MCF 10A (cell line): ENCODE measurements at regions not wholly inside any gene's neighbourhood (a gene's known extent, or its start where the extent isn't known, plus 50 kb on each side); places are given as distances from the start of the nearest gene placed in this dataset.
A peak's percentile ranks its signal among the peaks of the same experiment; 100 is the strongest.

ENCODE experiments used
- BruUV-seq: library from RNA; stranded (reverse); fragments of 400-500 nt; replicated peaks from 2 replicates; lab custom pipeline; 2021; lab: Mats Ljungman, UMichigan
- CTCF ChIA-PET: fragments of 300-600 bp; sonication (Branson Sonifier 250); formaldehyde crosslinking; extraction: SDS; loops from one replicate; lab custom pipeline; 2021; ENCODE audit warnings: antibody characterized with exemption, inconsistent platforms; lab: Yijun Ruan, JAX
- POLR2A ChIA-PET: fragments of 300-600, 350-650 bp; sonication (Branson Sonifier 250); formaldehyde crosslinking; extraction: SDS; loops from one replicate; lab custom pipeline; 2020; ENCODE audit warnings: antibody characterized with exemption, inconsistent platforms; lab: Yijun Ruan, JAX
- DNase-seq: peaks from one replicate; pipeline ENCODE4 v3.0.0-alpha.2; 2018; ENCODE audit not compliant: unreplicated experiment
- H3K27ac Mint-ChIP-seq: one replicate; pipeline ENCODE4 v1.8.0; 2022; ENCODE audit warnings: mild to moderate bottlenecking, low read depth, mixed read lengths; ENCODE audit not compliant: unreplicated experiment
- H3K27me3 Mint-ChIP-seq: one replicate; pipeline ENCODE4 v1.8.0; 2022; ENCODE audit warnings: mixed read lengths; ENCODE audit not compliant: insufficient read depth, unreplicated experiment
- H3K36me3 Mint-ChIP-seq: one replicate; pipeline ENCODE4 v1.8.0; 2022; ENCODE audit warnings: mild to moderate bottlenecking, moderate library complexity, mixed read lengths; ENCODE audit not compliant: insufficient read depth, unreplicated experiment
- H3K4me1 Mint-ChIP-seq: one replicate; pipeline ENCODE4 v1.8.0; 2022; ENCODE audit warnings: mixed read lengths; ENCODE audit not compliant: insufficient read depth, unreplicated experiment
- H3K4me3 Mint-ChIP-seq: one replicate; pipeline ENCODE4 v1.8.0; 2022; ENCODE audit warnings: mild to moderate bottlenecking, moderate library complexity, mixed read lengths; ENCODE audit not compliant: unreplicated experiment
- H3K9me3 Mint-ChIP-seq: one replicate; pipeline ENCODE4 v1.8.0; 2022; ENCODE audit warnings: mixed read lengths; ENCODE audit not compliant: unreplicated experiment
- intact Hi-C: fragments of 100-400 bp; cut with micrococcal nuclease; formaldehyde crosslinking; loops from 2 replicates; pipeline ENCODE4 v1.14.1; 2022
- TF ChIP-seq, protein P1 (sequence below): fragments of 200-600 bp; IDR thresholded peaks from one replicate; pipeline ENCODE4 v1.8.0; 2022; ENCODE audit warnings: antibody characterized with exemption, mild to moderate bottlenecking; ENCODE audit not compliant: unreplicated experiment

DNA sequence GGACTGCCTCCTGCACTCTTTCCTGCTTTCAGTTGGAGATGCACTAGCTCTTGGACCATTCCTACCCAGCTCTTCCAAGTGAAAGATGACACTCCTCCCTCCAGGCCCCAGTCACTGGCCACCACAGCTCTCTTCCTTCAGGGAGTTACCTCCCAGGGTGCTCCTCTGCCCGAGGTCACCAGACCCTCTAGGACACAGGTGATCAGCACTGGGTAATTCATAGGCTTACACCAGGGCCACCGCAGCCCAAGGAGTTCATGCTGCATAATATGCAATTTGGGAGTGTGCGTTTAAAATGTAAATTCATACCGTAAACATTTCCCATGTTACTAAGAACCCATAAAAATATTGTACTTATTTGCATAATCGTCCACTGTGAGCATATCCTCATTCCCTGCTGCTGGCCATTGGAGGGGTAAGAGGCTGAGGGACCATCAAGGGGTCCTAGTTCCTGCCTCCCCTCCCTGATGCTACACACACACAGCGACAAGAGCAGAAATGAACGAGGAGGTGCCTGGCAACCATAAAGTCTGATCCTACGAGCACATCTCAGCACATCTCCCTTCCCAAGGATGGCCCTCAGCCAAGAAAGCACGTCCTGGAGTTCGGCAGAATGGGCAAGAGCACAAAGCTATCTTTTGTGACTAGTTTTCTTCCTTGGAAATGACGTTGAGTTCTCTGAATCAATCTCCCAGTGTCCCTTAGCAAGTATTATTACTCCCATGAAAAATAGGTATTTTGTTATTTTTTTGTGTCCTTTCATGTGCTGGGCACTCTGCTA lies 222.9 kb upstream of the RAB4A start:
- POLR2A ChIA-PET = interaction anchor here (0.7 to 1.5 kb wide), 4 partner anchors 12 to 191 kb away, joined by 3 to 4 read pairs (median 4); no protein-coding TSS in a partner anchor
- DNase-seq = no peak
- Mint-ChIP-seq H3K27me3 (peaks cover 74% of the 10 kb centered on the region), H3K4me1 (no peaks in the 10 kb centered on the region), H3K36me3 (no peaks in the 10 kb centered on the region), H3K9me3 (peaks cover 17% of the 10 kb centered on the region), H3K27ac (no peak overlapping the region), H3K4me3 (no peak overlapping the region)
- TF ChIP-seq, protein P1, sequence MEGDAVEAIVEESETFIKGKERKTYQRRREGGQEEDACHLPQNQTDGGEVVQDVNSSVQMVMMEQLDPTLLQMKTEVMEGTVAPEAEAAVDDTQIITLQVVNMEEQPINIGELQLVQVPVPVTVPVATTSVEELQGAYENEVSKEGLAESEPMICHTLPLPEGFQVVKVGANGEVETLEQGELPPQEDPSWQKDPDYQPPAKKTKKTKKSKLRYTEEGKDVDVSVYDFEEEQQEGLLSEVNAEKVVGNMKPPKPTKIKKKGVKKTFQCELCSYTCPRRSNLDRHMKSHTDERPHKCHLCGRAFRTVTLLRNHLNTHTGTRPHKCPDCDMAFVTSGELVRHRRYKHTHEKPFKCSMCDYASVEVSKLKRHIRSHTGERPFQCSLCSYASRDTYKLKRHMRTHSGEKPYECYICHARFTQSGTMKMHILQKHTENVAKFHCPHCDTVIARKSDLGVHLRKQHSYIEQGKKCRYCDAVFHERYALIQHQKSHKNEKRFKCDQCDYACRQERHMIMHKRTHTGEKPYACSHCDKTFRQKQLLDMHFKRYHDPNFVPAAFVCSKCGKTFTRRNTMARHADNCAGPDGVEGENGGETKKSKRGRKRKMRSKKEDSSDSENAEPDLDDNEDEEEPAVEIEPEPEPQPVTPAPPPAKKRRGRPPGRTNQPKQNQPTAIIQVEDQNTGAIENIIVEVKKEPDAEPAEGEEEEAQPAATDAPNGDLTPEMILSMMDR = no peak
- no TSS peak for BruUV-seq
- intact Hi-C loops = no loop called here
- CTCF ChIA-PET = interaction anchor here (0.6 to 0.8 kb wide), 5 partner anchors 8 to 179 kb away, joined by 3 read pairs; no protein-coding TSS in a partner anchor

DNA sequence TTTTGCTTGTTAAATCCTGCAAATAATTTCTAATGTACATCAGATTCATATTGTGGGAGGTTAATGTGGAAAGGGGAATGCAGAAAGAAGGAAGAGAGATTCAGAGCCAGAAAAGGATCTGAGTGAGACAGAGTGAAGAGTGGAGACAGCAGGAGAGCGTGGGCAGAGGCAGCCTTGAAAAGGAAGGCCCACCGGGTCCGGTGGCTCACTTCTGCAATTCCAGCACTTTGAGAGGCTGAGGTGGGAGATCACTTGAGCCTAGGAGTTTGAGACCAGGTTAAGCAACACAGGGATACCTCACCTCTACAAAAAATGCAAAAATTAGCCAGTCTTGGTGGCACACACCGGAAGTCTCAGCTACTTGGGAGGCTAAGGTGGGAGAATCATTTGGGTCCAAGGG lies 222.0 kb upstream of the RAB4A start:
- CTCF ChIA-PET = interaction anchor here (0.6 to 0.9 kb wide), 2 partner anchors 86 to 108 kb away, joined by 3 read pairs; no protein-coding TSS in a partner anchor

DNA sequence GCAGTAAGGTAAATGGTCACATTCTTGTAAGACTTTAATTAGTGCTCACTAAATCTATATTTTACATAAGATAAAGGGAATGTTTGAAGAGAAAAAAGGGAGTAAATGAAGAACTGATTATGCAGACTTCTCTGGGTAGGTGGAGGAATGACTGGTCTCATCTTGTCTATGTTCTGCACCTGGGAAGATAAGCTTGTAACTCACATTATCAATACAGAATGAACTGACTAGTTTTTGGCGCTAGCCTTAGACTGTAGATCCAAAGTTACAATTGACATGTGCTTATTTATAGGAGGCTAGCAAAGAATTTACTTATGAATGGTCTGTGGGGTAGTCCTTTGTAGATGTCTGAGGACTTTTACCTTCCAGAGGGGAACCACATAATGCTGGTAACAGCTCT lies 214.9 kb upstream of the RAB4A start:
- no TSS peak for BruUV-seq
- TF ChIP-seq, protein P1 = no peak
- H3K9me3 Mint-ChIP-seq = peaks cover 8% of the 10 kb centered on the region
- H3K27ac Mint-ChIP-seq = no peak overlapping the region
- CTCF ChIA-PET = interaction anchor here (1.1 to 2.4 kb wide), 2 partner anchors 31 to 171 kb away, joined by 3 to 8 read pairs; no protein-coding TSS in a partner anchor
- no peaks in the 10 kb centered on the region for H3K36me3 Mint-ChIP-seq
- POLR2A ChIA-PET = interaction anchor here (0.6 to 0.8 kb wide), 2 partner anchors 89 to 109 kb away, joined by 3 read pairs; no protein-coding TSS in a partner anchor
- H3K4me3 Mint-ChIP-seq = no peak overlapping the region
- peaks cover 20% of the 10 kb centered on the region for H3K4me1 Mint-ChIP-seq
- no peak for DNase-seq
- intact Hi-C loops = no loop called here
- peaks cover 25% of the 10 kb centered on the region for H3K27me3 Mint-ChIP-seq

More for the DNA sequence above, 222.0 kb upstream of the RAB4A start:
- peaks cover 17% of the 10 kb centered on the region for H3K9me3 Mint-ChIP-seq
- no peaks in the 10 kb centered on the region for H3K36me3 Mint-ChIP-seq
- intact Hi-C loops = no loop called here
- no TSS peak for BruUV-seq
- DNase-seq = no peak
- TF ChIP-seq, protein P1 = no peak
- H3K4me1 Mint-ChIP-seq = no peaks in the 10 kb centered on the region
- peaks cover 66% of the 10 kb centered on the region for H3K27me3 Mint-ChIP-seq
- H3K27ac Mint-ChIP-seq = no peak overlapping the region
- H3K4me3 Mint-ChIP-seq = no peak overlapping the region
- POLR2A ChIA-PET = interaction anchor here (0.6 to 2.1 kb wide), 6 partner anchors 11 to 387 kb away, joined by 3 to 10 read pairs (median 4); no protein-coding TSS in a partner anchor

DNA sequence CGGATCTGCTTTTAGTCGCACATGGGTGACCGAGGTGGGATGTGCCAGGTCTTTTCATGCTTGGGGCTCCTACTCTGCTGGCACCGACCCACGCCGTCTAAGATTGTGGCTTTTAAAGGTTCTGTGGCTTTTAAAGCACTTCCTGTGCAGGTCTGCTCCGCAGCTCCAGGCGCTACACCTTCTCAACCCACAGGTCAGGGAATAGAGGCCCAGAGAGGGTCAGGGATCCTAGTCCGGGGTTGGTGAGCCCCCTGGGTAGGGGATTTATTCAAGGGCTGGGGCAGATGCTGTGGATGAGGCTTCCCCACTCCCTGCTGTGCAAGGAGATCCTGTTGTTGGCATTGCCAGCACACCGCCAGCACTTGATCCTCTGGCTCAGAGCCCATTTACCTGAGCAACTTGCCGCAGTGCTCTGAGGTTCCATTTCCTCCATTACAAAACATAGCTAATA lies 212.8 kb upstream of the RAB4A start:
- Mint-ChIP-seq H3K36me3 (no peaks in the 10 kb centered on the region), H3K4me3 (no peak overlapping the region), H3K27me3 (peaks cover 18% of the 10 kb centered on the region), H3K9me3 (no peaks in the 10 kb centered on the region), H3K4me1 (peaks cover 20% of the 10 kb centered on the region), H3K27ac (no peak overlapping the region)
- intact Hi-C loops = no loop called here
- DNase-seq = peak; percentile 84
- TF ChIP-seq, protein P1 = no peak
- ChIA-PET CTCF (interaction anchor here (0.9 to 1.1 kb wide), 2 partner anchors 11 to 12 kb away, joined by 3 to 4 read pairs; no protein-coding TSS in a partner anchor), POLR2A (interaction anchor here (0.6 to 1.0 kb wide), 3 partner anchors 12 to 343 kb away, joined by 3 to 4 read pairs (median 3); no protein-coding TSS in a partner anchor)
- BruUV-seq = no TSS peak
